Mesendoderm (in vitro differentiated cells): ENCODE measurements at regions not wholly inside any gene's neighbourhood (a gene's known extent, or its start where the extent isn't known, plus 50 kb on each side); places are given as distances from the start of the nearest gene placed in this dataset.

Experiments used
- DNase-seq: peaks from one replicate; pipeline ENCODE4 v3.0.0; 2013
- H2AK5ac ChIP-seq: 2 replicates; pipeline ENCODE4 v1.6.1; 2013; ENCODE audit warnings: low read length, inconsistent platforms
- H2BK120ac ChIP-seq: 2 replicates; pipeline ENCODE4 v1.6.1; 2013; ENCODE audit warnings: low read depth, mild to moderate bottlenecking, low read length, moderate library complexity, mixed read lengths
- H2BK15ac ChIP-seq: replicated peaks from 2 replicates; pipeline ENCODE4 v1.6.1; 2013; ENCODE audit warnings: low read depth, mild to moderate bottlenecking, moderate library complexity
- H2BK5ac ChIP-seq: 2 replicates; pipeline ENCODE4 v1.6.1; 2013; ENCODE audit warnings: low read length, inconsistent platforms
- H3K18ac ChIP-seq: 2 replicates; pipeline ENCODE4 v1.6.1; 2013; ENCODE audit warnings: mild to moderate bottlenecking, low read length, mixed read lengths
- H3K23ac ChIP-seq: one replicate; pipeline ENCODE4 v1.6.1; 2013; ENCODE audit warnings: low read length
- H3K27ac ChIP-seq: 2 replicates; pipeline ENCODE4 v1.5.1; 2013; ENCODE audit warnings: low read depth, mild to moderate bottlenecking, inconsistent platforms, low read length, moderate library complexity
- H3K27me3 ChIP-seq: 2 replicates; pipeline ENCODE4 v1.6.1; 2013; ENCODE audit warnings: low read length, control low read depth, mild to moderate bottlenecking, inconsistent platforms; ENCODE audit not compliant: insufficient read depth, poor library complexity
- H3K36me3 ChIP-seq: 2 replicates; pipeline ENCODE4 v1.6.1; 2013; ENCODE audit warnings: low read length, inconsistent platforms; ENCODE audit not compliant: control insufficient read depth, insufficient read depth
- H3K4ac ChIP-seq: one replicate; pipeline ENCODE4 v1.6.1; 2013; ENCODE audit warnings: low read depth, mild to moderate bottlenecking, low read length, moderate library complexity
- H3K4me1 ChIP-seq: 2 replicates; pipeline ENCODE4 v1.6.1; 2013; ENCODE audit warnings: low read depth, low read length, inconsistent platforms; ENCODE audit not compliant: control insufficient read depth
- H3K4me2 ChIP-seq: 2 replicates; pipeline ENCODE4 v1.6.1; 2013; ENCODE audit warnings: low read length
- H3K4me3 ChIP-seq: 2 replicates; pipeline ENCODE4 v1.5.1; 2013; ENCODE audit warnings: mild to moderate bottlenecking, low read length
- H3K56ac ChIP-seq: one replicate; pipeline ENCODE4 v1.6.1; 2013; ENCODE audit warnings: low read length
- H3K79me1 ChIP-seq: 2 replicates; pipeline ENCODE4 v1.6.1; 2013; ENCODE audit warnings: low read length, inconsistent platforms
- H3K79me2 ChIP-seq: 2 replicates; pipeline ENCODE4 v1.6.1; 2013; ENCODE audit warnings: mild to moderate bottlenecking, low read length; ENCODE audit not compliant: control insufficient read depth, insufficient read depth
- H3K9ac ChIP-seq: 2 replicates; pipeline ENCODE4 v1.6.1; 2013; ENCODE audit warnings: low read length, inconsistent platforms
- H4K5ac ChIP-seq: one replicate; pipeline ENCODE4 v1.6.1; 2013; ENCODE audit warnings: low read length
- H4K8ac ChIP-seq: one replicate; pipeline ENCODE4 v1.6.1; 2013; ENCODE audit warnings: low read depth, mild to moderate bottlenecking, control low read depth, low read length, moderate library complexity
- WGBS: extraction: QIAGEN DNeasy Blood & Tissue Kit; methylation state at CpG from one replicate; pipeline ENCODE4 v1.1.7; 2013; ENCODE audit warnings: low lambda C conversion rate, missing lambda C conversion rate; ENCODE audit not compliant: insufficient coverage; ENCODE audit errors: extremely low coverage; 5-methylcytosine and 5-hydroxymethylcytosine counted together

GRCh38 chr6:82057846-82058554 lies 189.5 kb downstream of the IBTK start:
- Histone ChIP-seq H3K27ac (no peak overlapping the region), H2BK15ac (no peak overlapping the region), H3K4me3 (no peak overlapping the region), H3K4me1 (no peaks in the 10 kb centered on the region), H3K23ac (no peak overlapping the region), H3K18ac (no peak overlapping the region), H3K79me1 (no peaks in the 10 kb centered on the region), H2AK5ac (no peak overlapping the region), H3K27me3 (no peaks in the 10 kb centered on the region), H3K36me3 (no peaks in the 10 kb centered on the region), H2BK120ac (no peak overlapping the region), H3K79me2 (no peaks in the 10 kb centered on the region), H4K5ac (no peak overlapping the region), H3K4me2 (no peak overlapping the region), H2BK5ac (no peak overlapping the region), H4K8ac (no peak overlapping the region), H3K4ac (no peak overlapping the region), H3K9ac (no peak overlapping the region), H3K56ac (no peak overlapping the region)
- no CpG with 5 or more reads among the region's 5 CpGs for WGBS
- no peak for DNase-seq

- H4K8ac ChIP-seq = no peak overlapping the region
- no peaks in the 10 kb centered on the region for H3K4me1 ChIP-seq
- H3K36me3 ChIP-seq = no peaks in the 10 kb centered on the region
- H3K4ac ChIP-seq = no peak overlapping the region
- no peaks in the 10 kb centered on the region for H3K79me1 ChIP-seq
- no peak overlapping the region for H3K9ac ChIP-seq
- H3K4me2 ChIP-seq = no peak overlapping the region
- H2BK120ac ChIP-seq = no peak overlapping the region
- H3K56ac ChIP-seq = no peak overlapping the region
- no peak overlapping the region for H2AK5ac ChIP-seq
- H2BK15ac ChIP-seq = no peak overlapping the region
- no peak overlapping the region for H3K27ac ChIP-seq
- no peak overlapping the region for H4K5ac ChIP-seq
- H3K79me2 ChIP-seq = no peaks in the 10 kb centered on the region
- H3K4me3 ChIP-seq = no peak overlapping the region
- no peak overlapping the region for H3K18ac ChIP-seq
- peak; percentile 22 for DNase-seq
- WGBS = no CpG with 5 or more reads among the region's 1 CpG
- H3K27me3 ChIP-seq = no peaks in the 10 kb centered on the region
- H3K23ac ChIP-seq = no peak overlapping the region
- H2BK5ac ChIP-seq = no peak overlapping the region
Observed at GRCh38 chr6:82056567-82056966, 191.0 kb downstream of the IBTK start.

GRCh38 chr6:82045965-82046756 lies 201.4 kb downstream of the IBTK start:
- Histone ChIP-seq H3K18ac (no peak overlapping the region), H2BK120ac (no peak overlapping the region), H3K27me3 (no peaks in the 10 kb centered on the region), H3K4me3 (no peak overlapping the region), H3K36me3 (no peaks in the 10 kb centered on the region), H4K8ac (no peak overlapping the region), H3K4ac (no peak overlapping the region), H3K79me2 (no peaks in the 10 kb centered on the region), H3K23ac (no peak overlapping the region), H2BK15ac (no peak overlapping the region), H2AK5ac (no peak overlapping the region), H3K56ac (no peak overlapping the region), H4K5ac (no peak overlapping the region), H3K4me1 (no peaks in the 10 kb centered on the region), H3K79me1 (no peaks in the 10 kb centered on the region), H3K27ac (no peak overlapping the region), H2BK5ac (no peak overlapping the region), H3K4me2 (no peak overlapping the region), H3K9ac (no peak overlapping the region)
- peak; percentile 12 for DNase-seq
- no CpG with 5 or more reads among the region's 6 CpGs for WGBS

- H3K79me1 ChIP-seq = no peaks in the 10 kb centered on the region
- no peaks in the 10 kb centered on the region for H3K79me2 ChIP-seq
- DNase-seq = peak; percentile 74
- H3K4me3 ChIP-seq = no peak overlapping the region
- whole genome bisulfite sequencing = no CpG with 5 or more reads among the region's 4 CpGs
- H2AK5ac ChIP-seq = no peak overlapping the region
- no peaks in the 10 kb centered on the region for H3K27me3 ChIP-seq
- H4K8ac ChIP-seq = no peak overlapping the region
- no peak overlapping the region for H3K27ac ChIP-seq
- H3K23ac ChIP-seq = no peak overlapping the region
- H4K5ac ChIP-seq = no peak overlapping the region
- no peaks in the 10 kb centered on the region for H3K36me3 ChIP-seq
- no peak overlapping the region for H2BK120ac ChIP-seq
- no peaks in the 10 kb centered on the region for H3K4me1 ChIP-seq
- no peak overlapping the region for H2BK5ac ChIP-seq
- no peak overlapping the region for H3K18ac ChIP-seq
- no peak overlapping the region for H3K56ac ChIP-seq
- H2BK15ac ChIP-seq = no peak overlapping the region
- H3K4ac ChIP-seq = no peak overlapping the region
- no peak overlapping the region for H3K9ac ChIP-seq
- no peak overlapping the region for H3K4me2 ChIP-seq
Observed at GRCh38 chr6:82040405-82041221, 206.9 kb downstream of the IBTK start.

GRCh38 chr6:82038631-82039030 lies 208.9 kb downstream of the IBTK start:
- H3K27ac ChIP-seq = no peak overlapping the region
- H3K4me2 ChIP-seq = no peak overlapping the region
- no CpG with 5 or more reads among the region's 5 CpGs for WGBS
- no peaks in the 10 kb centered on the region for H3K4me1 ChIP-seq
- no peak overlapping the region for H4K5ac ChIP-seq
- no peaks in the 10 kb centered on the region for H3K27me3 ChIP-seq
- H3K4ac ChIP-seq = no peak overlapping the region
- no peak overlapping the region for H2AK5ac ChIP-seq
- H3K79me1 ChIP-seq = no peaks in the 10 kb centered on the region
- H3K4me3 ChIP-seq = no peak overlapping the region
- H3K18ac ChIP-seq = no peak overlapping the region
- no peak overlapping the region for H3K9ac ChIP-seq
- no peak overlapping the region for H2BK15ac ChIP-seq
- no peaks in the 10 kb centered on the region for H3K79me2 ChIP-seq
- no peak overlapping the region for H2BK5ac ChIP-seq
- H4K8ac ChIP-seq = no peak overlapping the region
- H3K36me3 ChIP-seq = no peaks in the 10 kb centered on the region
- no peak for DNase-seq
- H3K23ac ChIP-seq = no peak overlapping the region
- H2BK120ac ChIP-seq = no peak overlapping the region
- no peak overlapping the region for H3K56ac ChIP-seq
